ENCODE measurements at regions not wholly inside any gene's neighbourhood (a gene's known extent, or its start where the extent isn't known, plus 50 kb on each side); places are given as distances from the start of the nearest gene placed in this dataset.

DNA sequence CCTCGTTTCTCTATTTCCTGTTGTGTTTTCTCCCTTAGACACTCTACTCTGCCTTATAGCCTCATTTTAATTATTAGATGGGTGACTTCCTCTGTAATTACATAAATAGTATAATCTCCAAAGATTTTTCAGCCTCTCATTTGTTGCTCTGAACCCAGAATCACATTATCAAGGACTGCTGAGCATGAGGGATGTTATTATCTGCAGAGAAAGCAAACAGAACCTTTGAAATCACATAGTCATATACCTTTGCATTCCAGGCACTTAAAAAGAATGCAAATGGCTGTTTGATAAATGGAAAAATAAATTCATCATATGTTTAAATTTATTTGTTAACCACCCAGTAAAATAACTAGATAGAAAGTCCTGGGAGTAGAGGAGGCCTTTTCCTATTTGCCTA is 305.1 kb upstream of the PPP1R2C start:
- no peak for TF ChIP-seq CTCF (IDR thresholded peaks at IDR 0.05)
- no peak for TF ChIP-seq POLR2AphosphoS5 (IDR thresholded peaks at IDR 0.05)
- TF ChIP-seq EP300 (IDR thresholded peaks at IDR 0.05): no peak
